Transverse colon (tissue), 3 donors: ENCODE measurements at regions not wholly inside any gene's neighbourhood (a gene's known extent, or its start where the extent isn't known, plus 50 kb on each side); places are given as distances from the start of the nearest gene placed in this dataset.

Experiments used
- POLR2A ChIP-seq: fragments of 450-650 bp; IDR thresholded peaks from one replicate; pipeline ENCODE4 v1.6.1; 2016; ENCODE audit warnings: antibody characterized with exemption, mild to moderate bottlenecking, moderate library complexity
- POLR2AphosphoS5 ChIP-seq, 3 donors: sonication (generic); formaldehyde crosslinking; IDR thresholded peaks; one replicate each; pipeline ENCODE4 v1.6.1; 2016; ENCODE audit warnings: antibody characterized with exemption in 3 of 3

GRCh38 chr11:80538040-80538439 lies 1097.2 kb upstream of the TENM4 start:
- TF ChIP-seq POLR2A: no peak
- TF ChIP-seq POLR2AphosphoS5 (IDR thresholded peaks at IDR 0.05): no peak
